GM23338 (cell line): ENCODE measurements at regions not wholly inside any gene's neighbourhood (a gene's known extent, or its start where the extent isn't known, plus 50 kb on each side); places are given as distances from the start of the nearest gene placed in this dataset.

Source experiments
- ATAC-seq: fragments of 200-7000 bp; cut with Tn5 transposase; 3 replicates; pipeline ENCODE4 v1.9.1; 2020
- DNase-seq: peaks from one replicate; pipeline ENCODE4 v3.0.0-alpha.2; 2015; ENCODE audit warnings: low spot score
- H2AFZ ChIP-seq: fragments of 200-600 bp; sonication (generic); 2 replicates; pipeline ENCODE4 v1.8.0; 2016; ENCODE audit warnings: antibody characterized with exemption, mild to moderate bottlenecking, moderate library complexity
- H3F3A ChIP-seq: fragments of 200-600 bp; sonication (generic); replicated peaks from 2 replicates; pipeline ENCODE4 v1.8.0; 2017; ENCODE audit warnings: antibody characterized with exemption, mixed run types, low read depth
- H3K27ac ChIP-seq: fragments of 200-600 bp; sonication (generic); 2 replicates; pipeline ENCODE4 v1.6.1; 2016; ENCODE audit warnings: low read depth
- H3K27me3 ChIP-seq: fragments of 200-600 bp; sonication (generic); 2 replicates; pipeline ENCODE4 v1.8.0; 2016; ENCODE audit warnings: mild to moderate bottlenecking, mixed run types, moderate library complexity; ENCODE audit not compliant: insufficient read depth
- H3K36me3 ChIP-seq: fragments of 200-600 bp; sonication (generic); 2 replicates; pipeline ENCODE4 v1.8.0; 2016; ENCODE audit warnings: mild to moderate bottlenecking; ENCODE audit not compliant: insufficient read depth
- H3K4me1 ChIP-seq: fragments of 200-600 bp; sonication (generic); 2 replicates; pipeline ENCODE4 v1.8.0; 2016; ENCODE audit warnings: mild to moderate bottlenecking, moderate library complexity; ENCODE audit not compliant: insufficient read depth
- H3K4me2 ChIP-seq: fragments of 200-600 bp; sonication (generic); 2 replicates; pipeline ENCODE4 v1.7.1; 2017; ENCODE audit warnings: mixed run types
- H3K4me3 ChIP-seq: fragments of 200-600 bp; sonication (generic); 2 replicates; pipeline ENCODE4 v1.6.1; 2016; ENCODE audit warnings: mixed run types
- H3K79me2 ChIP-seq: fragments of 200-600 bp; sonication (generic); replicated peaks from 2 replicates; pipeline ENCODE4 v1.8.0; 2017; ENCODE audit warnings: mild to moderate bottlenecking; ENCODE audit not compliant: insufficient read depth
- H3K9me2 ChIP-seq: fragments of 200-600 bp; sonication (generic); 2 replicates; pipeline ENCODE4 v1.8.0; 2017; ENCODE audit not compliant: insufficient read depth
- H4K20me1 ChIP-seq: fragments of 200-600 bp; sonication (generic); replicated peaks from 2 replicates; pipeline ENCODE4 v1.8.0; 2017; ENCODE audit warnings: mild to moderate bottlenecking; ENCODE audit not compliant: insufficient read depth
- H3K27ac Mint-ChIP-seq: 2 replicates; pipeline ENCODE4 v1.8.0; 2020; ENCODE audit warnings: inconsistent platforms, mild to moderate bottlenecking, moderate library complexity, mixed read lengths
- H3K27me3 Mint-ChIP-seq: 3 replicates; pipeline ENCODE4 v1.8.0; 2022; ENCODE audit warnings: low read depth, mild to moderate bottlenecking, moderate library complexity, mixed read lengths, inconsistent platforms; ENCODE audit not compliant: insufficient read depth, poor library complexity
- H3K36me3 Mint-ChIP-seq: 3 replicates; pipeline ENCODE4 v1.8.0; 2021; ENCODE audit warnings: low read depth, mild to moderate bottlenecking, inconsistent platforms, moderate library complexity, mixed read lengths
- H3K4me1 Mint-ChIP-seq: 3 replicates; pipeline ENCODE4 v1.8.0; 2020; ENCODE audit warnings: mild to moderate bottlenecking, inconsistent platforms, mixed read lengths
- H3K4me3 Mint-ChIP-seq: 3 replicates; pipeline ENCODE4 v1.8.0; 2021; ENCODE audit warnings: moderate library complexity, mild to moderate bottlenecking, inconsistent platforms, mixed read lengths
- H3K9me3 Mint-ChIP-seq: 3 replicates; pipeline ENCODE4 v1.8.0; 2020; ENCODE audit warnings: moderate library complexity, mild to moderate bottlenecking, inconsistent platforms, mixed read lengths
- CREB1 ChIP-seq: fragments of 250-450 bp; sonication (Bioruptor Pico); IDR thresholded peaks from 2 replicates; pipeline ENCODE4 v1.5.0; 2020; ENCODE audit warnings: low read depth, mild to moderate bottlenecking, moderate library complexity
- ETS1 ChIP-seq: IDR thresholded peaks from 2 replicates; pipeline ENCODE4 v1.6.1; 2016; ENCODE audit warnings: antibody characterized with exemption
- EZH2 ChIP-seq: fragments of 200-600 bp; sonication (generic); IDR thresholded peaks from one replicate; pipeline ENCODE4 v1.8.0; 2017; ENCODE audit warnings: antibody characterized with exemption, mild to moderate bottlenecking, low read depth; ENCODE audit not compliant: unreplicated experiment
- EZH2phosphoT487 ChIP-seq: fragments of 200-600 bp; sonication (generic); IDR thresholded peaks from one replicate; pipeline ENCODE4 v1.8.1; 2018; ENCODE audit warnings: antibody characterized with exemption; ENCODE audit not compliant: unreplicated experiment
- JUNB ChIP-seq: IDR thresholded peaks from one replicate; pipeline ENCODE4 v1.6.1; 2016; ENCODE audit warnings: antibody characterized with exemption; ENCODE audit not compliant: unreplicated experiment
- NANOG ChIP-seq: IDR thresholded peaks from 2 replicates; pipeline ENCODE4 v1.6.1; 2016; ENCODE audit warnings: antibody characterized with exemption, borderline replicate concordance
- POLR2AphosphoS5 ChIP-seq: IDR thresholded peaks from 2 replicates; pipeline ENCODE4 v1.6.1; 2016; ENCODE audit warnings: antibody characterized with exemption, low read depth
- REST ChIP-seq: IDR thresholded peaks from one replicate; pipeline ENCODE4 v1.6.1; 2018; ENCODE audit warnings: antibody characterized with exemption; ENCODE audit not compliant: unreplicated experiment
- STAT1 ChIP-seq: IDR thresholded peaks from one replicate; pipeline ENCODE4 v1.6.1; 2016; ENCODE audit warnings: antibody characterized with exemption; ENCODE audit not compliant: unreplicated experiment
- ZNF114 ChIP-seq: fragments of 250-450 bp; sonication (Bioruptor Pico); IDR thresholded peaks from 2 replicates; pipeline ENCODE4 v1.5.0; 2020; ENCODE audit warnings: mild to moderate bottlenecking, moderate library complexity
- ZNF331 ChIP-seq: fragments of 250-450 bp; sonication (Bioruptor Pico); IDR thresholded peaks from 2 replicates; pipeline ENCODE4 v1.5.0; 2020; ENCODE audit warnings: low read depth, mild to moderate bottlenecking, moderate library complexity
- ZNF462 ChIP-seq: fragments of 250-450 bp; sonication (Bioruptor Pico); IDR thresholded peaks from 2 replicates; pipeline ENCODE4 v1.5.0; 2020; ENCODE audit warnings: mild to moderate bottlenecking, moderate library complexity
- TF ChIP-seq, protein P1 (sequence below), 2 experiments: fragments of 200-600 bp in 1 of 2; sonication (generic) in 1 of 2; conservative IDR thresholded peaks; 2 replicates each; pipeline versions ENCODE4 v1.5.1 to v1.6.1; 2016 to 2017; ENCODE audit warnings: antibody characterized with exemption in 2 of 2, low read depth in 2 of 2, mild to moderate bottlenecking in 2 of 2, moderate library complexity in 1 of 2

- no peaks in the 10 kb centered on the region for H3K4me1 Mint-ChIP-seq
- H3K27me3 Mint-ChIP-seq, result peaks cover 2% of the 10 kb centered on the region
- Histone ChIP-seq H3K27me3 (no peaks in the 10 kb centered on the region), H3F3A (no peaks in the 10 kb centered on the region), H3K4me2 (no peak overlapping the region), H4K20me1 (no peaks in the 10 kb centered on the region), H3K79me2 (no peaks in the 10 kb centered on the region), H3K36me3 (peaks cover 7% of the 10 kb centered on the region; the same call in 1 of the 2 replicates), H2AFZ (no peak overlapping the region), H3K9me2 (no peaks in the 10 kb centered on the region), H3K4me1 (no peaks in the 10 kb centered on the region), H3K27ac (no peak overlapping the region), H3K4me3 (no peak overlapping the region)
- ATAC-seq (no peak), DNase-seq (no peak)
- no peak overlapping the region for H3K4me3 Mint-ChIP-seq
- peaks cover 54% of the 10 kb centered on the region for H3K9me3 Mint-ChIP-seq
- TF ChIP-seq ZNF114 (no peak), CREB1 (CRISPR knock-in tag) (no peak), POLR2AphosphoS5 (no peak), ZNF331 (CRISPR knock-in tag) (no peak), NANOG (no peak), ETS1 (no peak), EZH2phosphoT487 (no peak), EZH2 (no peak), REST (no peak), JUNB (no peak), ZNF462 (CRISPR knock-in tag) (no peak), STAT1 (no peak)
- TF ChIP-seq, protein P1, sequence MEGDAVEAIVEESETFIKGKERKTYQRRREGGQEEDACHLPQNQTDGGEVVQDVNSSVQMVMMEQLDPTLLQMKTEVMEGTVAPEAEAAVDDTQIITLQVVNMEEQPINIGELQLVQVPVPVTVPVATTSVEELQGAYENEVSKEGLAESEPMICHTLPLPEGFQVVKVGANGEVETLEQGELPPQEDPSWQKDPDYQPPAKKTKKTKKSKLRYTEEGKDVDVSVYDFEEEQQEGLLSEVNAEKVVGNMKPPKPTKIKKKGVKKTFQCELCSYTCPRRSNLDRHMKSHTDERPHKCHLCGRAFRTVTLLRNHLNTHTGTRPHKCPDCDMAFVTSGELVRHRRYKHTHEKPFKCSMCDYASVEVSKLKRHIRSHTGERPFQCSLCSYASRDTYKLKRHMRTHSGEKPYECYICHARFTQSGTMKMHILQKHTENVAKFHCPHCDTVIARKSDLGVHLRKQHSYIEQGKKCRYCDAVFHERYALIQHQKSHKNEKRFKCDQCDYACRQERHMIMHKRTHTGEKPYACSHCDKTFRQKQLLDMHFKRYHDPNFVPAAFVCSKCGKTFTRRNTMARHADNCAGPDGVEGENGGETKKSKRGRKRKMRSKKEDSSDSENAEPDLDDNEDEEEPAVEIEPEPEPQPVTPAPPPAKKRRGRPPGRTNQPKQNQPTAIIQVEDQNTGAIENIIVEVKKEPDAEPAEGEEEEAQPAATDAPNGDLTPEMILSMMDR (conservative IDR thresholded peaks at IDR 0.05; ENCODE audit: low read depth in 2 of 2), result no peak
- no peak overlapping the region for H3K27ac Mint-ChIP-seq
- peaks cover 25% of the 10 kb centered on the region; the same call in 2 of the 3 replicates for H3K36me3 Mint-ChIP-seq
Measured at GRCh38 chr14:34345718-34346465, 116.1 kb downstream of the SPTSSA start.
